OCI-LY7 (cell line): ENCODE measurements at regions not wholly inside any gene's neighbourhood (a gene's known extent, or its start where the extent isn't known, plus 50 kb on each side); places are given as distances from the start of the nearest gene placed in this dataset.

ENCODE experiments used
- BruUV-seq: library from RNA; stranded (reverse); fragments of 400-500 nt; replicated peaks from 2 replicates; lab custom pipeline; 2021; lab: Mats Ljungman, UMichigan
- CTCF ChIA-PET: fragments of 300-600 bp; sonication (Branson Sonifier 250); formaldehyde crosslinking; loops from one replicate; lab custom pipeline; 2022; ENCODE audit warnings: antibody characterized with exemption; ENCODE audit not compliant: unreplicated experiment; lab: Charles Lee
- POLR2A ChIA-PET: fragments of 300-600 bp; sonication (Branson Sonifier 250); formaldehyde crosslinking; loops from one replicate; lab custom pipeline; 2022; ENCODE audit warnings: antibody characterized with exemption; lab: Charles Lee
- DNase-seq: peaks from one replicate; pipeline ENCODE4 v3.0.0-alpha.2; 2015; ENCODE audit warnings: low spot score
- H2AFZ ChIP-seq: fragments of 200-600 bp; sonication (generic), shearing (Covaris generic); 2 replicates; pipeline ENCODE4 v1.6.1; 2014; ENCODE audit warnings: mild to moderate bottlenecking, antibody characterized with exemption, low read length, moderate library complexity
- H3K27ac ChIP-seq: fragments of 200-600 bp; sonication (generic); 2 replicates; pipeline ENCODE4 v1.5.1; 2014; ENCODE audit warnings: mixed run types, low read depth, mild to moderate bottlenecking, moderate library complexity, low read length, inconsistent platforms; ENCODE audit not compliant: poor library complexity, severe bottlenecking
- H3K36me3 ChIP-seq: fragments of 200-600 bp; sonication (generic); 2 replicates; pipeline ENCODE4 v1.6.1; 2014; ENCODE audit warnings: mild to moderate bottlenecking, antibody characterized with exemption, low read length, moderate library complexity, mixed read lengths; ENCODE audit not compliant: insufficient read depth
- H3K4me1 ChIP-seq: fragments of 200-600 bp; sonication (generic); 2 replicates; pipeline ENCODE4 v1.5.1; 2014; ENCODE audit warnings: mild to moderate bottlenecking, low read length; ENCODE audit not compliant: insufficient read depth, poor library complexity, severe bottlenecking
- H3K4me2 ChIP-seq: fragments of 200-600 bp; sonication (generic); 2 replicates; pipeline ENCODE4 v1.6.1; 2014; ENCODE audit warnings: mild to moderate bottlenecking, low read length
- H3K4me3 ChIP-seq: fragments of 200-600 bp; sonication (generic); 2 replicates; pipeline ENCODE4 v1.5.1; 2014; ENCODE audit warnings: mild to moderate bottlenecking, low read depth, low read length; ENCODE audit not compliant: poor library complexity, severe bottlenecking
- H3K79me2 ChIP-seq: fragments of 200-600 bp; sonication (generic); 2 replicates; pipeline ENCODE4 v1.6.1; 2016; ENCODE audit warnings: low read depth, mild to moderate bottlenecking, low read length, moderate library complexity, mixed read lengths; ENCODE audit not compliant: insufficient read depth
- H3K9me2 ChIP-seq: fragments of 200-600 bp; sonication (generic); 2 replicates; pipeline ENCODE4 v1.6.1; 2016; ENCODE audit warnings: mild to moderate bottlenecking, low read length, mixed read lengths; ENCODE audit not compliant: insufficient read depth
- H3K9me3 ChIP-seq: fragments of 200-600 bp; sonication (generic); 2 replicates; pipeline ENCODE4 v1.6.1; 2014; ENCODE audit warnings: mild to moderate bottlenecking, mixed run types, low read length, mixed read lengths
- H4K20me1 ChIP-seq: fragments of 200-600 bp; sonication (generic); 2 replicates; pipeline ENCODE4 v1.6.1; 2014; ENCODE audit warnings: mild to moderate bottlenecking, antibody characterized with exemption, low read length, moderate library complexity, mixed read lengths; ENCODE audit not compliant: insufficient read depth
- EZH2phosphoT487 ChIP-seq: fragments of 200-600 bp; sonication (generic); IDR thresholded peaks from 2 replicates; pipeline ENCODE4 v1.6.1; 2018; ENCODE audit warnings: low read depth, borderline replicate concordance, mild to moderate bottlenecking, mixed run types, antibody characterized with exemption, low read length, moderate library complexity, mixed read lengths
- intact Hi-C: fragments of 100-400 bp; cut with micrococcal nuclease; formaldehyde crosslinking; loops from one replicate; pipeline ENCODE4 v1.10.0; 2022; ENCODE audit not compliant: unreplicated experiment
- TF ChIP-seq, protein P1 (sequence below): fragments of 200-600 bp; sonication (generic); conservative IDR thresholded peaks from 2 replicates; pipeline ENCODE4 v1.5.1; 2014; ENCODE audit warnings: mild to moderate bottlenecking, antibody characterized with exemption, low read length, moderate library complexity, mixed read lengths

DNA sequence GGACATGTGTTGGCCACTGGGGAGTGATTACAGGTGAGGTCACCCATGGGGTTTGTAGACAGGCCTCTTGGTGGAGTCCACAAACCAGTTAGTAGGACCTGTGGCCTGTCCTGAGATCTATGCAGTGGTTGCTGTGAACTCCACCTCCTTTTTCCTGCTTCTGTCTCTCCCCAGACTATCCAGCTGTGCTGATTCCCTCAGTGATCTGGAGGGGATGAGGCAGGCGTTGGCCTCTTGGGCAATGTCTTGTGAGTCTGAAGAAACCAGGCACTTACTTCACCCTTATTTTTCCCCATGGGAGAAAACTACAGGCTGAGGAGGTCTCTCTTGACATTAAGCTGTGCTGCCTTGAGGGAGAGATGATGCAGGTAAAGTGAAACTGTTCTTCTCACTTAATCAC lies 257.2 kb upstream of the PRICKLE1 start:
- Histone ChIP-seq H3K4me3 (no peak overlapping the region), H3K9me2 (no peaks in the 10 kb centered on the region), H3K9me3 (no peaks in the 10 kb centered on the region), H3K4me2 (no peak overlapping the region), H2AFZ (no peak overlapping the region), H3K36me3 (no peaks in the 10 kb centered on the region), H3K27ac (no peak overlapping the region), H3K4me1 (no peaks in the 10 kb centered on the region), H3K79me2 (no peaks in the 10 kb centered on the region), H4K20me1 (no peaks in the 10 kb centered on the region)
- POLR2A ChIA-PET, result no interaction called here
- CTCF ChIA-PET, result no interaction called here
- no peak for DNase-seq
- intact Hi-C loops, result no loop called here
- no TSS peak for BruUV-seq
- TF ChIP-seq EZH2phosphoT487, result no peak
- TF ChIP-seq, protein P1, sequence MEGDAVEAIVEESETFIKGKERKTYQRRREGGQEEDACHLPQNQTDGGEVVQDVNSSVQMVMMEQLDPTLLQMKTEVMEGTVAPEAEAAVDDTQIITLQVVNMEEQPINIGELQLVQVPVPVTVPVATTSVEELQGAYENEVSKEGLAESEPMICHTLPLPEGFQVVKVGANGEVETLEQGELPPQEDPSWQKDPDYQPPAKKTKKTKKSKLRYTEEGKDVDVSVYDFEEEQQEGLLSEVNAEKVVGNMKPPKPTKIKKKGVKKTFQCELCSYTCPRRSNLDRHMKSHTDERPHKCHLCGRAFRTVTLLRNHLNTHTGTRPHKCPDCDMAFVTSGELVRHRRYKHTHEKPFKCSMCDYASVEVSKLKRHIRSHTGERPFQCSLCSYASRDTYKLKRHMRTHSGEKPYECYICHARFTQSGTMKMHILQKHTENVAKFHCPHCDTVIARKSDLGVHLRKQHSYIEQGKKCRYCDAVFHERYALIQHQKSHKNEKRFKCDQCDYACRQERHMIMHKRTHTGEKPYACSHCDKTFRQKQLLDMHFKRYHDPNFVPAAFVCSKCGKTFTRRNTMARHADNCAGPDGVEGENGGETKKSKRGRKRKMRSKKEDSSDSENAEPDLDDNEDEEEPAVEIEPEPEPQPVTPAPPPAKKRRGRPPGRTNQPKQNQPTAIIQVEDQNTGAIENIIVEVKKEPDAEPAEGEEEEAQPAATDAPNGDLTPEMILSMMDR, result no peak

DNA sequence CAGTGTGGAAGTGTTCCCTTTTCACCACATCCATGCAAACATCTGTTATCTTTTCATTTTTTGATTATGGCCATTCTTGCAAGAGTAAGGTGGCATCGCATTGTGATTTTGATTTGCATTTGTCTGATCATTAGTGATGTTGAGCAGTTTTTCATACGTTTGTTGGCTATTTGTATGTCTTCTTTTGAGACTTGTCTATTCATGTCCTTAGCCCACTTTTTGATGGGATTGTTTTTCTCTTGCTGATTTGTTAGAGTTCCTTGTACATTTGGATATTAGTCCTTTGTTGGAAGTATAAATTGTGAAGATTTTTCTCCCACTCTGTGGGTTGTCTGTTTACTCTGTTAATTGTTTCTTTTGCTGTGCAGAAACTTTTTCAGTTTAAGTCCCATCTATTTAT lies 244.5 kb upstream of the PRICKLE1 start:
- no peak for DNase-seq
- Histone ChIP-seq H3K27ac (no peak overlapping the region), H3K79me2 (no peaks in the 10 kb centered on the region), H3K4me1 (no peaks in the 10 kb centered on the region), H3K9me2 (no peaks in the 10 kb centered on the region), H3K4me3 (no peak overlapping the region), H2AFZ (no peak overlapping the region), H3K9me3 (no peaks in the 10 kb centered on the region), H3K4me2 (no peak overlapping the region), H4K20me1 (no peaks in the 10 kb centered on the region), H3K36me3 (no peaks in the 10 kb centered on the region)
- BruUV-seq, result no TSS peak
- intact Hi-C loops, result no loop called here
- no peak for TF ChIP-seq EZH2phosphoT487
- TF ChIP-seq, protein P1, result no peak
- ChIA-PET CTCF (no interaction called here), POLR2A (interaction anchor here (0.6 kb wide), 1 partner anchor 798 kb away, joined by 3 read pairs; no protein-coding TSS in a partner anchor)

- Histone ChIP-seq H3K9me2 (no peaks in the 10 kb centered on the region), H4K20me1 (no peaks in the 10 kb centered on the region), H3K4me3 (no peak overlapping the region), H3K79me2 (no peaks in the 10 kb centered on the region), H3K36me3 (no peaks in the 10 kb centered on the region), H3K4me1 (no peaks in the 10 kb centered on the region), H2AFZ (no peak overlapping the region), H3K9me3 (no peaks in the 10 kb centered on the region), H3K4me2 (no peak overlapping the region), H3K27ac (no peak overlapping the region)
- CTCF ChIA-PET, result no interaction called here
- TF ChIP-seq EZH2phosphoT487, result no peak
- TF ChIP-seq, protein P1, result no peak
- POLR2A ChIA-PET, result no interaction called here
- no TSS peak for BruUV-seq
- DNase-seq, result no peak
- intact Hi-C loops, result no loop called here
These were observed 239.3 kb upstream of the PRICKLE1 start for GRCh38 chr12:42828836-42829235.
